ENCODE measurements at regions not wholly inside any gene's neighbourhood (a gene's known extent, or its start where the extent isn't known, plus 50 kb on each side); places are given as distances from the start of the nearest gene placed in this dataset.

DNA sequence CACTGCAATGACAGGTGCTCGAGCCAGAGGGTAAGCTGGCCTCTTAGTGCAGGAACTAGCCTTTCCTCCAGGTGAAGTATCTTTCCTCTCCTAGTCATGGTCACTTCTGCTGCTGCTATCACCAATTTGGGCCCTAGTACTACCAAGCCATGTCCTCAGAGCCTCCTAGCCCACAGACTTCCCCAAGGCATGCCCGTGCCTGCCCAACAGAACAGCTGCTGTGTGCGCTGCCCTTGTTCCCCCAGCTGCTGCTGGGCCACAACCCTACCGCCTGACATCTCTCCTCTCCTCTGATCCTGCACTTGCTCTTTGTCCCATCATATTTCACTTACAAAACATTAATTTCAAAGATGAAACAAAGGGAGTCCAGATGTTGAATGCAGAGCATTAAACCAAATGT, 168.5 kb upstream of the FREM2 start:
- Histone ChIP-seq H3K36me3 (replicated peaks in 1 of 2; ENCODE audit: control insufficient read depth in 1 of 2, insufficient read depth in 2 of 2, low read length in 2 of 2) (no peaks in the 10 kb centered on the region), H3K79me2 (ENCODE audit: insufficient read depth, low read length) (no peaks in the 10 kb centered on the region), H3K9me3 (replicated peaks in 1 of 2; ENCODE audit: control insufficient read depth in 1 of 2, insufficient read depth in 1 of 2, low read length in 2 of 2) (no peaks in the 10 kb centered on the region), H3K27me3 (ENCODE audit: control insufficient read depth in 2 of 2, insufficient read depth in 2 of 2, low read length in 2 of 2) (no peaks in the 10 kb centered on the region), H2AFZ (ENCODE audit: insufficient read depth, low read depth, low read length, poor library complexity, severe bottlenecking) (no peak overlapping the region), H4K20me1 (ENCODE audit: insufficient read depth, low read length) (no peaks in the 10 kb centered on the region), H3K4me3 (replicated peaks in 1 of 3; ENCODE audit: low read depth in 2 of 3, low read length in 3 of 3) (no peak overlapping the region), H3K9ac (ENCODE audit: insufficient read depth, low read length, poor library complexity, severe bottlenecking) (no peak overlapping the region), H3K4me2 (replicated peaks; ENCODE audit: extremely low read depth, low read length, poor library complexity, severe bottlenecking) (no peak overlapping the region), H3K27ac (ENCODE audit: low read depth in 1 of 2, low read length in 2 of 2) (no peak overlapping the region), H3K4me1 (ENCODE audit: control insufficient read depth in 1 of 2, insufficient read depth in 2 of 2, low read length in 2 of 2) (no peaks in the 10 kb centered on the region)
- 94% methylated on average over 4 of the region's 4 CpGs for WGBS (ENCODE audit: insufficient coverage)
- Mint-ChIP-seq H3K4me1 (no peaks in the 10 kb centered on the region), H3K36me3 (no peaks in the 10 kb centered on the region), H3K4me3 (no peak overlapping the region), H3K27me3 (ENCODE audit: low read depth in 3 of 3) (no peaks in the 10 kb centered on the region), H3K27ac (no peak overlapping the region), H3K9me3 (peaks cover 0 to 10% (median 0%) of the 10 kb centered on the region in 7 donors)
- no peak for DNase-seq
- intact Hi-C loops (cut with micrococcal nuclease) = no loop called here
- TF ChIP-seq, protein P1, sequence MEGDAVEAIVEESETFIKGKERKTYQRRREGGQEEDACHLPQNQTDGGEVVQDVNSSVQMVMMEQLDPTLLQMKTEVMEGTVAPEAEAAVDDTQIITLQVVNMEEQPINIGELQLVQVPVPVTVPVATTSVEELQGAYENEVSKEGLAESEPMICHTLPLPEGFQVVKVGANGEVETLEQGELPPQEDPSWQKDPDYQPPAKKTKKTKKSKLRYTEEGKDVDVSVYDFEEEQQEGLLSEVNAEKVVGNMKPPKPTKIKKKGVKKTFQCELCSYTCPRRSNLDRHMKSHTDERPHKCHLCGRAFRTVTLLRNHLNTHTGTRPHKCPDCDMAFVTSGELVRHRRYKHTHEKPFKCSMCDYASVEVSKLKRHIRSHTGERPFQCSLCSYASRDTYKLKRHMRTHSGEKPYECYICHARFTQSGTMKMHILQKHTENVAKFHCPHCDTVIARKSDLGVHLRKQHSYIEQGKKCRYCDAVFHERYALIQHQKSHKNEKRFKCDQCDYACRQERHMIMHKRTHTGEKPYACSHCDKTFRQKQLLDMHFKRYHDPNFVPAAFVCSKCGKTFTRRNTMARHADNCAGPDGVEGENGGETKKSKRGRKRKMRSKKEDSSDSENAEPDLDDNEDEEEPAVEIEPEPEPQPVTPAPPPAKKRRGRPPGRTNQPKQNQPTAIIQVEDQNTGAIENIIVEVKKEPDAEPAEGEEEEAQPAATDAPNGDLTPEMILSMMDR (IDR thresholded peaks at IDR 0.05) = no peak

DNA sequence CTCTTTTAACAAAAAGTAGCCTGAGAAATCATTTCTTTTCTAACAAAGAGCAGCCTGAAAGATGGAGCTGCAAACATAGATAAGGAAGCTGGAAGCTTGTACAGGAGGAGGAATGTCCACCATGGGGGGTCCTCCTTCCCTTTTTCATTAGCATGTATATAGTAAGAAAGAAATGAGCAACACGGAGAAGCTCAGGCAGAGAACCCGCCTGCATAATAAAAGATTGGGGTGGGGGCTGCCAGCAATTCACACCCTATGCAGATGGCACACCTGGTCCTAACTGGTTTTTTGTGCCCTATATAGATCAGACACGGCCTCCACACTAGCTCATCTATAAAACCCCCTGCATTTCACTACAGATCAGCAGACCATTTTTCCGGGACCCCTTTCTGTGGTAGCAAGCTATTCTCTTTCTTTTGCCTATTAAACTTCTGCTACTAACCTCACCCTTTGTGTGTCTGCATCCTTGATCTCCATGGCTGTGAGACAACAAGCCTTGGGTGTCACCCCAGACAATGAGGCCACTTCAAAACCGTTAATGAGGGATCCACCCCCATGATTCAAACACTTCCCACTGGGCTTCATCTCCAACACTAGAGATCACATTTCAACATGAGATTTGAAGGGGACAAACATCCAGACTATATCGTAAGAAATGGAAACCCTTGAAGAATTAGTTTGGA, 167.5 kb upstream of the FREM2 start:
- no peak overlapping the region for H3K27ac Mint-ChIP-seq
- 92% methylated on average over 2 of the region's 6 CpGs for WGBS (ENCODE audit: insufficient coverage)

More for the DNA sequence above, 167.5 kb upstream of the FREM2 start:
- no peaks in the 10 kb centered on the region for H3K27me3 ChIP-seq (ENCODE audit: control insufficient read depth in 2 of 2, insufficient read depth in 2 of 2, low read length in 2 of 2)
- no peaks in the 10 kb centered on the region for H3K4me1 ChIP-seq (ENCODE audit: control insufficient read depth in 1 of 2, insufficient read depth in 2 of 2, low read length in 2 of 2)
- no peak overlapping the region for H3K4me3 ChIP-seq (replicated peaks in 1 of 3; ENCODE audit: low read depth in 2 of 3, low read length in 3 of 3)
- Mint-ChIP-seq H3K27me3 (ENCODE audit: low read depth in 3 of 3) (no peaks in the 10 kb centered on the region), H3K9me3 (peaks cover 0 to 10% (median 0%) of the 10 kb centered on the region in 7 donors), H3K4me3 (no peak overlapping the region), H3K4me1 (no peaks in the 10 kb centered on the region), H3K36me3 (no peaks in the 10 kb centered on the region)
- intact Hi-C loops (cut with micrococcal nuclease) = no loop called here
- DNase-seq = no peak
- TF ChIP-seq, protein P1 (IDR thresholded peaks at IDR 0.05) = no peak
- no peaks in the 10 kb centered on the region for H4K20me1 ChIP-seq (ENCODE audit: insufficient read depth, low read length)
- no peak overlapping the region for H3K27ac ChIP-seq (ENCODE audit: low read depth in 1 of 2, low read length in 2 of 2)
- H3K9ac ChIP-seq (ENCODE audit: insufficient read depth, low read length, poor library complexity, severe bottlenecking) = no peak overlapping the region
- H3K4me2 ChIP-seq (replicated peaks; ENCODE audit: extremely low read depth, low read length, poor library complexity, severe bottlenecking) = no peak overlapping the region
- no peaks in the 10 kb centered on the region for H3K79me2 ChIP-seq (ENCODE audit: insufficient read depth, low read length)
- no peak overlapping the region for H2AFZ ChIP-seq (ENCODE audit: insufficient read depth, low read depth, low read length, poor library complexity, severe bottlenecking)
- H3K36me3 ChIP-seq (replicated peaks in 1 of 2; ENCODE audit: control insufficient read depth in 1 of 2, insufficient read depth in 2 of 2, low read length in 2 of 2) = no peaks in the 10 kb centered on the region
- no peaks in the 10 kb centered on the region for H3K9me3 ChIP-seq (replicated peaks in 1 of 2; ENCODE audit: control insufficient read depth in 1 of 2, insufficient read depth in 1 of 2, low read length in 2 of 2)
